Body of pancreas (tissue), 4 donors: ENCODE measurements at regions not wholly inside any gene's neighbourhood (a gene's known extent, or its start where the extent isn't known, plus 50 kb on each side); places are given as distances from the start of the nearest gene placed in this dataset.

Experiments used
- POLR2A ChIP-seq, 3 donors: fragments of 450-650 bp; IDR thresholded peaks; one replicate each; pipeline ENCODE4 v1.6.1; 2016; ENCODE audit warnings: antibody characterized with exemption in 3 of 3, mild to moderate bottlenecking in 2 of 3
- TF ChIP-seq, protein P1 (sequence below), 7 experiments: fragments of 450-650 bp in 4 of 7; fragments of 200-600 bp in 3 of 7; sonication (generic) in 3 of 7; IDR thresholded peaks; one replicate each; pipeline ENCODE4 v1.5.1; 2016 to 2019; ENCODE audit warnings: antibody characterized with exemption in 7 of 7

DNA sequence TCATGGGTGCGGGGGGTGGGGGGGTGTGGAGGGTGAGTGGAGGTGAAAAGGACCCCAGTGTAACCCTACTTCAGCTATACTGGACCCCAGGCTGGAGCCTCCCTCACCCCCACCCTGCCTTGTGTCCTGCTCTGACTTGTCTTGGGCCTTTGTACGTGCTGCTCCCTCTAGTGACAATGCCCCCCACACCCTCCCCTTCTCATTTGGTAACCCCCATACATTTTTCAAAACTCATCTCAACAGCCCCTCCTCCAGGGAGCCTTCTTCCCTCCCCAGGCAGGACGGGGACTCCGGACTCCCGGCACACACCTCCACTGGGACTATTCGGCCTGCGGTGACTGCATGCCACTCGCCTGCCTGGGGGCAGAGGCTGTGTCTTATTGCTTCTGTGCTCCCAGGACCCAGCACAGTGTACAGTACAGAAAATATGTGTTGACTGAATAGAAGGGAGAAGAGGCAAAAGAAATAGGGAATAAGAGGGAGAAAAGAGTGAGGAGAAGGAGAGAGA, 108.2 kb downstream of the VEGFA start:
- TF ChIP-seq, protein P1, sequence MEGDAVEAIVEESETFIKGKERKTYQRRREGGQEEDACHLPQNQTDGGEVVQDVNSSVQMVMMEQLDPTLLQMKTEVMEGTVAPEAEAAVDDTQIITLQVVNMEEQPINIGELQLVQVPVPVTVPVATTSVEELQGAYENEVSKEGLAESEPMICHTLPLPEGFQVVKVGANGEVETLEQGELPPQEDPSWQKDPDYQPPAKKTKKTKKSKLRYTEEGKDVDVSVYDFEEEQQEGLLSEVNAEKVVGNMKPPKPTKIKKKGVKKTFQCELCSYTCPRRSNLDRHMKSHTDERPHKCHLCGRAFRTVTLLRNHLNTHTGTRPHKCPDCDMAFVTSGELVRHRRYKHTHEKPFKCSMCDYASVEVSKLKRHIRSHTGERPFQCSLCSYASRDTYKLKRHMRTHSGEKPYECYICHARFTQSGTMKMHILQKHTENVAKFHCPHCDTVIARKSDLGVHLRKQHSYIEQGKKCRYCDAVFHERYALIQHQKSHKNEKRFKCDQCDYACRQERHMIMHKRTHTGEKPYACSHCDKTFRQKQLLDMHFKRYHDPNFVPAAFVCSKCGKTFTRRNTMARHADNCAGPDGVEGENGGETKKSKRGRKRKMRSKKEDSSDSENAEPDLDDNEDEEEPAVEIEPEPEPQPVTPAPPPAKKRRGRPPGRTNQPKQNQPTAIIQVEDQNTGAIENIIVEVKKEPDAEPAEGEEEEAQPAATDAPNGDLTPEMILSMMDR (IDR thresholded peaks at IDR 0.05), result no peak
- TF ChIP-seq POLR2A (IDR thresholded peaks at IDR 0.05), result no peak
